IMR-90 (cell line): ENCODE measurements at regions not wholly inside any gene's neighbourhood (a gene's known extent, or its start where the extent isn't known, plus 50 kb on each side); places are given as distances from the start of the nearest gene placed in this dataset.

ENCODE experiments used
- ATAC-seq: fragments of 200-7000 bp; cut with Tn5 transposase; 2 replicates; pipeline ENCODE4 v1.9.1; 2020; ENCODE audit warnings: low read depth, mild to moderate bottlenecking, moderate library complexity
- BruUV-seq: library from RNA; stranded (reverse); fragments of 400-500 nt; replicated peaks from 2 replicates; lab custom pipeline; 2021; lab: Mats Ljungman, UMichigan
- CTCF ChIA-PET: fragments of 300-600 bp; formaldehyde crosslinking; extraction: SDS; loops from one replicate; lab custom pipeline; 2021; ENCODE audit warnings: antibody characterized with exemption; lab: Yijun Ruan, JAX
- POLR2A ChIA-PET: fragments of 300-600 bp; sonication (Branson Sonifier 250); formaldehyde crosslinking; loops from one replicate; lab custom pipeline; 2022; ENCODE audit warnings: antibody characterized with exemption; ENCODE audit not compliant: unreplicated experiment; lab: Charles Lee
- DNase-seq: peaks from one replicate; pipeline ENCODE4 v3.0.0; 2013
- H2AFZ ChIP-seq: replicated peaks from 2 replicates; pipeline ENCODE3; 2013; ENCODE audit warnings: low read length, mild to moderate bottlenecking; ENCODE audit not compliant: poor library complexity
- H2AK5ac ChIP-seq: 2 replicates; pipeline ENCODE4 v1.6.1; 2013; ENCODE audit warnings: low read depth, low read length, inconsistent platforms
- H2AK9ac ChIP-seq: replicated peaks from 2 replicates; pipeline ENCODE3; 2013; ENCODE audit warnings: mild to moderate bottlenecking, low read depth, low read length, moderate library complexity; ENCODE audit not compliant: poor library complexity
- H2BK120ac ChIP-seq: 2 replicates; pipeline ENCODE4 v1.6.1; 2013; ENCODE audit warnings: low read depth, low read length, inconsistent platforms
- H2BK15ac ChIP-seq: 3 replicates; pipeline ENCODE4 v1.6.1; 2013; ENCODE audit warnings: low read depth, low read length, inconsistent platforms
- H2BK20ac ChIP-seq: 2 replicates; pipeline ENCODE4 v1.6.1; 2013; ENCODE audit warnings: low read depth, mild to moderate bottlenecking, inconsistent platforms, low read length, moderate library complexity
- H2BK5ac ChIP-seq: 2 replicates; pipeline ENCODE4 v1.6.1; 2013; ENCODE audit warnings: mild to moderate bottlenecking, low read depth, low read length, inconsistent platforms; ENCODE audit not compliant: poor library complexity, severe bottlenecking
- H3K14ac ChIP-seq: replicated peaks from 2 replicates; pipeline ENCODE4 v1.6.1; 2013; ENCODE audit warnings: low read depth, low read length, inconsistent platforms
- H3K18ac ChIP-seq: 2 replicates; pipeline ENCODE4 v1.6.1; 2013; ENCODE audit warnings: low read depth, low read length, control low read depth
- H3K23ac ChIP-seq: 2 replicates; pipeline ENCODE4 v1.6.1; 2013; ENCODE audit warnings: low read depth, low read length, inconsistent platforms
- H3K27ac ChIP-seq: 2 replicates; pipeline ENCODE4 v1.5.1; 2013; ENCODE audit warnings: mild to moderate bottlenecking, control low read depth, low read length; ENCODE audit not compliant: insufficient read depth
- H3K27me3 ChIP-seq: 2 replicates; pipeline ENCODE4 v1.6.1; 2013; ENCODE audit warnings: low read length; ENCODE audit not compliant: control insufficient read depth, insufficient read depth
- H3K36me3 ChIP-seq: 2 replicates; pipeline ENCODE4 v1.6.1; 2013; ENCODE audit warnings: low read length, mixed read lengths; ENCODE audit not compliant: control insufficient read depth, insufficient read depth
- H3K4ac ChIP-seq: 2 replicates; pipeline ENCODE4 v1.6.1; 2013; ENCODE audit warnings: low read depth, low read length, inconsistent platforms
- H3K4me1 ChIP-seq: 2 replicates; pipeline ENCODE4 v1.6.1; 2013; ENCODE audit warnings: low read length, mixed read lengths; ENCODE audit not compliant: control insufficient read depth, insufficient read depth
- H3K4me2 ChIP-seq: 2 replicates; pipeline ENCODE4 v1.6.1; 2013; ENCODE audit warnings: low read depth, mild to moderate bottlenecking, control low read depth, low read length, moderate library complexity
- H3K4me3 ChIP-seq: 2 replicates; pipeline ENCODE4 v1.5.1; 2013; ENCODE audit warnings: low read depth, mild to moderate bottlenecking, control low read depth, low read length, moderate library complexity; ENCODE audit not compliant: insufficient read depth
- H3K56ac ChIP-seq: 2 replicates; pipeline ENCODE4 v1.6.1; 2013; ENCODE audit warnings: low read length, inconsistent platforms; ENCODE audit not compliant: insufficient read depth; ENCODE audit errors: extremely low read depth
- H3K79me1 ChIP-seq, 2 experiments: 2 replicates each; pipeline ENCODE4 v1.6.1; 2013; ENCODE audit warnings: low read length in 2 of 2, inconsistent platforms in 1 of 2, low read depth in 1 of 2
- H3K9ac ChIP-seq: 2 replicates; pipeline ENCODE4 v1.6.1; 2013; ENCODE audit warnings: low read depth, low read length, control low read depth
- H3K9me1 ChIP-seq: 2 replicates; pipeline ENCODE4 v1.6.1; 2013; ENCODE audit warnings: low read length, inconsistent platforms; ENCODE audit not compliant: insufficient read depth
- H3K9me3 ChIP-seq: 2 replicates; pipeline ENCODE4 v1.6.1; 2013; ENCODE audit warnings: low read length; ENCODE audit not compliant: control insufficient read depth, insufficient read depth
- H4K20me1 ChIP-seq: 2 replicates; pipeline ENCODE4 v1.6.1; 2013; ENCODE audit warnings: low read length, inconsistent platforms; ENCODE audit not compliant: insufficient read depth
- H4K5ac ChIP-seq: 2 replicates; pipeline ENCODE4 v1.6.1; 2013; ENCODE audit warnings: mild to moderate bottlenecking, low read depth, low read length, control low read depth
- H4K8ac ChIP-seq, 2 experiments: 2 replicates each; pipeline ENCODE4 v1.6.1; 2013; ENCODE audit warnings: low read depth in 2 of 2, low read length in 2 of 2, control low read depth in 1 of 2, inconsistent platforms in 1 of 2
- H4K91ac ChIP-seq: 2 replicates; pipeline ENCODE4 v1.6.1; 2013; ENCODE audit warnings: low read depth, low read length, inconsistent platforms; ENCODE audit not compliant: insufficient read depth
- FOS ChIP-seq: fragments of 150-350 bp; IDR thresholded peaks from 2 replicates; pipeline ENCODE4 v1.6.1; 2016; ENCODE audit warnings: low read depth, low read length
- MAZ ChIP-seq: IDR thresholded peaks from 2 replicates; pipeline ENCODE4 v1.6.1; 2012; ENCODE audit warnings: low read depth, mild to moderate bottlenecking, low read length, improper control_type of control experiment, moderate library complexity, borderline replicate concordance
- MXI1 ChIP-seq: IDR thresholded peaks from 2 replicates; pipeline ENCODE4 v1.6.1; 2012; ENCODE audit warnings: low read depth, mild to moderate bottlenecking, low read length, moderate library complexity, borderline replicate concordance
- RFX5 ChIP-seq: IDR thresholded peaks from 2 replicates; pipeline ENCODE4 v1.8.0; 2012; ENCODE audit warnings: low read depth, mild to moderate bottlenecking, low read length, moderate library complexity
- SMC3 ChIP-seq: fragments of 150-350 bp; IDR thresholded peaks from 2 replicates; pipeline ENCODE4 v1.6.1; 2016; ENCODE audit warnings: low read depth, mild to moderate bottlenecking, antibody characterized with exemption, low read length, moderate library complexity
- WGBS, 2 experiments: methylation state at CpG; one replicate each; pipeline versions ENCODE4 v1.1.5 to v1.1.7; 2013; ENCODE audit warnings: missing lambda C conversion rate in 2 of 2; ENCODE audit not compliant: insufficient read length in 1 of 2; ENCODE audit errors: extremely low coverage in 2 of 2; 5-methylcytosine and 5-hydroxymethylcytosine counted together
- dilution Hi-C: fragments of 300-500 bp; cut with HindIII; formaldehyde crosslinking; loops from one replicate; pipeline ENCODE4 v1.14.3; 2018; ENCODE audit warnings: low sequenced_read_pairs; ENCODE audit not compliant: unreplicated experiment
- in situ Hi-C: fragments of 300-500 bp; cut with MboI; formaldehyde crosslinking; loops from 3 replicates; pipeline ENCODE4 v1.14.3; 2019; ENCODE audit warnings: low sequenced_read_pairs, inconsistent platforms, mixed read lengths
- intact Hi-C: fragments of 100-400 bp; cut with micrococcal nuclease; formaldehyde crosslinking; loops from 2 replicates; pipeline ENCODE4 v1.10.0; 2022
- TF ChIP-seq, protein P1 (sequence below): conservative IDR thresholded peaks from 2 replicates; pipeline ENCODE4 v1.5.1; 2012; ENCODE audit warnings: mild to moderate bottlenecking, low read depth, low read length, improper control_type of control experiment

GRCh38 chr10:89946106-89946505, 244.7 kb downstream of the KIF20B start:
- H3K79me1 ChIP-seq = no peaks in the 10 kb centered on the region
- H2AK5ac ChIP-seq = no peak overlapping the region
- in situ Hi-C loops (no loop called here), dilution Hi-C loops (no loop called here), intact Hi-C loops (no loop called here)
- no peak overlapping the region for H2BK20ac ChIP-seq
- WGBS, 2 experiments = no CpG with 5 or more reads among the region's 3 CpGs
- H4K5ac ChIP-seq = no peak overlapping the region
- H3K9me1 ChIP-seq = no peaks in the 10 kb centered on the region
- peak; percentile 40; the same call in 1 of the 2 replicates for ATAC-seq
- H2BK5ac ChIP-seq = no peak overlapping the region
- H4K91ac ChIP-seq = no peak overlapping the region
- no peak overlapping the region for H2AK9ac ChIP-seq
- CTCF ChIA-PET = no interaction called here
- H3K18ac ChIP-seq = no peak overlapping the region
- no peak overlapping the region for H2BK15ac ChIP-seq
- no peak overlapping the region for H2AFZ ChIP-seq
- H3K4me1 ChIP-seq = no peaks in the 10 kb centered on the region
- no peak overlapping the region for H2BK120ac ChIP-seq
- POLR2A ChIA-PET = interaction anchor here (0.6 kb wide), 1 partner anchor 42 kb away, joined by 3 read pairs; no protein-coding TSS in a partner anchor
- H3K9me3 ChIP-seq = no peaks in the 10 kb centered on the region
- no peaks in the 10 kb centered on the region for H3K27me3 ChIP-seq
- H3K56ac ChIP-seq = no peak overlapping the region
- H3K27ac ChIP-seq = no peak overlapping the region
- DNase-seq = peak; percentile 15
- H4K8ac ChIP-seq = no peak overlapping the region
- TF ChIP-seq FOS (no peak), RFX5 (no peak), MXI1 (no peak), SMC3 (no peak), MAZ (no peak)
- TF ChIP-seq, protein P1, sequence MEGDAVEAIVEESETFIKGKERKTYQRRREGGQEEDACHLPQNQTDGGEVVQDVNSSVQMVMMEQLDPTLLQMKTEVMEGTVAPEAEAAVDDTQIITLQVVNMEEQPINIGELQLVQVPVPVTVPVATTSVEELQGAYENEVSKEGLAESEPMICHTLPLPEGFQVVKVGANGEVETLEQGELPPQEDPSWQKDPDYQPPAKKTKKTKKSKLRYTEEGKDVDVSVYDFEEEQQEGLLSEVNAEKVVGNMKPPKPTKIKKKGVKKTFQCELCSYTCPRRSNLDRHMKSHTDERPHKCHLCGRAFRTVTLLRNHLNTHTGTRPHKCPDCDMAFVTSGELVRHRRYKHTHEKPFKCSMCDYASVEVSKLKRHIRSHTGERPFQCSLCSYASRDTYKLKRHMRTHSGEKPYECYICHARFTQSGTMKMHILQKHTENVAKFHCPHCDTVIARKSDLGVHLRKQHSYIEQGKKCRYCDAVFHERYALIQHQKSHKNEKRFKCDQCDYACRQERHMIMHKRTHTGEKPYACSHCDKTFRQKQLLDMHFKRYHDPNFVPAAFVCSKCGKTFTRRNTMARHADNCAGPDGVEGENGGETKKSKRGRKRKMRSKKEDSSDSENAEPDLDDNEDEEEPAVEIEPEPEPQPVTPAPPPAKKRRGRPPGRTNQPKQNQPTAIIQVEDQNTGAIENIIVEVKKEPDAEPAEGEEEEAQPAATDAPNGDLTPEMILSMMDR = no peak
- no peak overlapping the region for H3K14ac ChIP-seq
- no peak overlapping the region for H3K23ac ChIP-seq
- H3K36me3 ChIP-seq = no peaks in the 10 kb centered on the region
- H3K9ac ChIP-seq = no peak overlapping the region
- peak overlapping the region; percentile 29; the same call in 1 of the 2 replicates for H3K4me3 ChIP-seq
- H3K4me2 ChIP-seq = peak overlapping the region; percentile 78
- BruUV-seq = no TSS peak
- no peaks in the 10 kb centered on the region for H4K20me1 ChIP-seq
- no peak overlapping the region for H3K4ac ChIP-seq
